Astrocyte (in vitro differentiated cells and primary cell): ENCODE measurements at regions not wholly inside any gene's neighbourhood (a gene's known extent, or its start where the extent isn't known, plus 50 kb on each side); places are given as distances from the start of the nearest gene placed in this dataset.

Source experiments
- EZH2 ChIP-seq: IDR thresholded peaks from 2 replicates; pipeline ENCODE4 v1.6.1; 2012; ENCODE audit warnings: mild to moderate bottlenecking, low read length, inconsistent platforms; ENCODE audit not compliant: insufficient read depth
- TF ChIP-seq, protein P1 (sequence below): IDR thresholded peaks from 2 replicates; pipeline ENCODE4 v1.5.1; 2011; ENCODE audit warnings: low read depth, mild to moderate bottlenecking, inconsistent platforms, low read length, moderate library complexity; ENCODE audit not compliant: insufficient read depth

DNA sequence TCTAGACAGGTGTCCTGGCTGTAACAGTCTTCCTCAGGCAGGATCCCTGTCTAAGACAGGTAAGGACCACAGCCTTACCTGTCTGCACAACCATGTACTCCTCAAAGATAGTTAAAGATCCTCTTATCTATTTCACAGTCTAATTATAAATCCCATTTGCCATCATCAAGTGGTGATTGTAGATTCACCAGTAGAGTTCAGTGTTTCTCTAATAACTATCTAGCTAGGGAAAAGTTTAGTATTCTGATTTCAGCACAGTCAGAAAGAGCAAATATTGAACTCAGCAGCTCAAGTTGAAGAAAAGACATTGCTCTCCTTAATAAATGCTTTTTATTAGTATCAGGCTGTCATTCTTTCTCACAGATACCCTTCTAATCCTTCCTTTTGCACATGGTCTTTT is 1305.5 kb upstream of the NXPH2 start:
- TF ChIP-seq, protein P1, sequence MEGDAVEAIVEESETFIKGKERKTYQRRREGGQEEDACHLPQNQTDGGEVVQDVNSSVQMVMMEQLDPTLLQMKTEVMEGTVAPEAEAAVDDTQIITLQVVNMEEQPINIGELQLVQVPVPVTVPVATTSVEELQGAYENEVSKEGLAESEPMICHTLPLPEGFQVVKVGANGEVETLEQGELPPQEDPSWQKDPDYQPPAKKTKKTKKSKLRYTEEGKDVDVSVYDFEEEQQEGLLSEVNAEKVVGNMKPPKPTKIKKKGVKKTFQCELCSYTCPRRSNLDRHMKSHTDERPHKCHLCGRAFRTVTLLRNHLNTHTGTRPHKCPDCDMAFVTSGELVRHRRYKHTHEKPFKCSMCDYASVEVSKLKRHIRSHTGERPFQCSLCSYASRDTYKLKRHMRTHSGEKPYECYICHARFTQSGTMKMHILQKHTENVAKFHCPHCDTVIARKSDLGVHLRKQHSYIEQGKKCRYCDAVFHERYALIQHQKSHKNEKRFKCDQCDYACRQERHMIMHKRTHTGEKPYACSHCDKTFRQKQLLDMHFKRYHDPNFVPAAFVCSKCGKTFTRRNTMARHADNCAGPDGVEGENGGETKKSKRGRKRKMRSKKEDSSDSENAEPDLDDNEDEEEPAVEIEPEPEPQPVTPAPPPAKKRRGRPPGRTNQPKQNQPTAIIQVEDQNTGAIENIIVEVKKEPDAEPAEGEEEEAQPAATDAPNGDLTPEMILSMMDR, result no peak
- TF ChIP-seq EZH2, result no peak
